HEK293T (cell line): ENCODE measurements at regions not wholly inside any gene's neighbourhood (a gene's known extent, or its start where the extent isn't known, plus 50 kb on each side); places are given as distances from the start of the nearest gene placed in this dataset.

Experiments used
- BHLHE40 ChIP-seq: fragments of 450-650 bp; IDR thresholded peaks from 2 replicates; pipeline ENCODE4 v1.6.1; 2016; ENCODE audit warnings: mild to moderate bottlenecking, moderate library complexity, borderline replicate concordance
- FOXM1 ChIP-seq: fragments of 450-650 bp; IDR thresholded peaks from 2 replicates; pipeline ENCODE4 v1.6.1; 2017; ENCODE audit warnings: mild to moderate bottlenecking, borderline replicate concordance
- LEF1 ChIP-seq: fragments of 450-650 bp; IDR thresholded peaks from 2 replicates; pipeline ENCODE4 v1.6.1; 2017; ENCODE audit warnings: mild to moderate bottlenecking, borderline replicate concordance
- NFRKB ChIP-seq: fragments of 450-650 bp; IDR thresholded peaks from 2 replicates; pipeline ENCODE4 v1.6.1; 2016; ENCODE audit warnings: mild to moderate bottlenecking, moderate library complexity
- SP1 ChIP-seq: fragments of 450-650 bp; IDR thresholded peaks from 2 replicates; pipeline ENCODE4 v1.6.1; 2017
- SUZ12 ChIP-seq: fragments of 450-650 bp; IDR thresholded peaks from 2 replicates; pipeline ENCODE4 v1.6.1; 2016; ENCODE audit warnings: mild to moderate bottlenecking
- TARDBP ChIP-seq: fragments of 450-650 bp; IDR thresholded peaks from 2 replicates; pipeline ENCODE4 v1.6.1; 2016

GRCh38 chr11:93921695-93922468 lies 71.5 kb upstream of the VSTM5 start:
- TF ChIP-seq SP1, result no peak
- no peak for TF ChIP-seq BHLHE40
- no peak for TF ChIP-seq FOXM1
- no peak for TF ChIP-seq TARDBP
- TF ChIP-seq NFRKB, result no peak
- no peak for TF ChIP-seq LEF1
- no peak for TF ChIP-seq SUZ12
